ENCODE measurements at regions not wholly inside any gene's neighbourhood (a gene's known extent, or its start where the extent isn't known, plus 50 kb on each side); places are given as distances from the start of the nearest gene placed in this dataset.
"Not testable (repeated sequence)": the region's sequence is repeated elsewhere in the genome, so short reads cannot be mapped to it uniquely, and the experiment has no call there.

DNA sequence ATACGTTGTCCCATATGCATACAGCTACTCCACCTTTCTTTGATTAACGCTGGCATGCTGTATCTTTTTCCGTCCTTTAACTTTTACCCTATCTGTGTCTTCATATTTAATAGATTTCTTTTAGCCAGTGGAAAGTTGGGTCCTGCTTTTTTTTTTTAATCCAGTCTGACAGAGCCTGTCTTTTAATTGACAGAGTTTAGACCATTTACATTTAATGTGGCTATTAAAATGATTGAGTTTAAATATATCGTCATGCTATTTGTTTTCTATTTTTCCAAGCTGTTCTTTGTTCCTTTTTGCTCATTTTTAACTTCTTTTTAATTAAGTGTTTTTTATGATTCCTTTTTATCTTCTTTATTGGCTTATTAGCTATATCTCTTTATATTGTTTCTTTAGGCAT, 217.6 kb upstream of the NEBL start:
- H3K4me3 Mint-ChIP-seq (ENCODE audit: unreplicated experiment): no peak overlapping the region
- DNase-seq (ENCODE audit: low spot score): no peak
- H3K27ac Mint-ChIP-seq (ENCODE audit: unreplicated experiment): no peak overlapping the region
- TF ChIP-seq, protein P1, sequence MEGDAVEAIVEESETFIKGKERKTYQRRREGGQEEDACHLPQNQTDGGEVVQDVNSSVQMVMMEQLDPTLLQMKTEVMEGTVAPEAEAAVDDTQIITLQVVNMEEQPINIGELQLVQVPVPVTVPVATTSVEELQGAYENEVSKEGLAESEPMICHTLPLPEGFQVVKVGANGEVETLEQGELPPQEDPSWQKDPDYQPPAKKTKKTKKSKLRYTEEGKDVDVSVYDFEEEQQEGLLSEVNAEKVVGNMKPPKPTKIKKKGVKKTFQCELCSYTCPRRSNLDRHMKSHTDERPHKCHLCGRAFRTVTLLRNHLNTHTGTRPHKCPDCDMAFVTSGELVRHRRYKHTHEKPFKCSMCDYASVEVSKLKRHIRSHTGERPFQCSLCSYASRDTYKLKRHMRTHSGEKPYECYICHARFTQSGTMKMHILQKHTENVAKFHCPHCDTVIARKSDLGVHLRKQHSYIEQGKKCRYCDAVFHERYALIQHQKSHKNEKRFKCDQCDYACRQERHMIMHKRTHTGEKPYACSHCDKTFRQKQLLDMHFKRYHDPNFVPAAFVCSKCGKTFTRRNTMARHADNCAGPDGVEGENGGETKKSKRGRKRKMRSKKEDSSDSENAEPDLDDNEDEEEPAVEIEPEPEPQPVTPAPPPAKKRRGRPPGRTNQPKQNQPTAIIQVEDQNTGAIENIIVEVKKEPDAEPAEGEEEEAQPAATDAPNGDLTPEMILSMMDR (IDR thresholded peaks at IDR 0.05; ENCODE audit: unreplicated experiment): no peak
- H3K27me3 Mint-ChIP-seq (ENCODE audit: unreplicated experiment): no peaks in the 10 kb centered on the region
- H3K4me1 Mint-ChIP-seq (ENCODE audit: unreplicated experiment): no peaks in the 10 kb centered on the region
- H3K9me3 Mint-ChIP-seq (ENCODE audit: unreplicated experiment): no peaks in the 10 kb centered on the region
- H3K36me3 Mint-ChIP-seq (ENCODE audit: low read depth, unreplicated experiment): no peaks in the 10 kb centered on the region

DNA sequence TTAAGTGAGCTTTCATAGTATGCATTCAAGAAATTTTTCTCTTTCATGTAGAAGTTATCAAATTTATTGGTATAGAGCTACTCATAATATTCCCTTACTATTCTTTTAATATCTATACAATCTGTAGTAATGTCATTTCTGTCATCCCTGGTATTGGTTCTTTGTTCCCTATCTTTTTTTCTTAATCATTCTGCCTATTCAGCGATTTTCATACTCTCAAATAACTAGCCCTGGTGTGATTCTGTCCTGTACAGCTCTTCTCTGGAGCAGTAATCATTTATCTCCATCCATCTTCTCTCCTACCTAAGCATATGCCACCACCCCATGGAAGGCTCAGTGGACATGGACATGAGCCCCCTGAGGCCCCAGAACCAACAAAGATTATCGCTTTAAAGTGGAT, 213.2 kb upstream of the NEBL start:
- Mint-ChIP-seq H3K27ac (ENCODE audit: unreplicated experiment) (no peak overlapping the region), H3K4me3 (ENCODE audit: unreplicated experiment) (no peak overlapping the region), H3K27me3 (ENCODE audit: unreplicated experiment) (peaks cover 2% of the 10 kb centered on the region), H3K9me3 (ENCODE audit: unreplicated experiment) (no peaks in the 10 kb centered on the region), H3K4me1 (ENCODE audit: unreplicated experiment) (no peaks in the 10 kb centered on the region), H3K36me3 (ENCODE audit: low read depth, unreplicated experiment) (no peaks in the 10 kb centered on the region)
- DNase-seq (ENCODE audit: low spot score): no peak
- TF ChIP-seq, protein P1 (IDR thresholded peaks at IDR 0.05; ENCODE audit: unreplicated experiment): no peak

DNA sequence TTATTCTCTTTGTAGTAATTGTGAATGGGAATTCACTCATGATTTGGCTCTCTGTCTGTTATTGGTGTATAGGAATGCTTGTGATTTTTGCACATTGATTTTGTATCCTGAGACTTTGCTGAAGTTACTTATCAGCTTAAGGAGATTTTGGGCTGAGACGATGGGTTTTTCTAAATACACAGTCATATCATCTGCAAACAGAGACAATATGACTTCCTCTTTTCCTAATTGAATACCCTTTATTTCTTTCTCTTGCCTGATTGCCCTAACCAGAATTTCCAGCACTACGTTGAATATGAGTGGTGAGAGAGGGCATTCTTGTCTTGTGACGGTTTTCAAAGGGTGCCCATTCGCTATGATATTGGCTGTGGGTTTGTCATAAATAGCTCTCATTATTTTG, 209.8 kb upstream of the NEBL start:
- DNase-seq (ENCODE audit: low spot score); H3K27me3 Mint-ChIP-seq (ENCODE audit: unreplicated experiment); H3K4me1 Mint-ChIP-seq (ENCODE audit: unreplicated experiment); H3K36me3 Mint-ChIP-seq (ENCODE audit: low read depth, unreplicated experiment); H3K27ac Mint-ChIP-seq (ENCODE audit: unreplicated experiment); H3K9me3 Mint-ChIP-seq (ENCODE audit: unreplicated experiment); H3K4me3 Mint-ChIP-seq (ENCODE audit: unreplicated experiment): not testable (repeated sequence)

DNA sequence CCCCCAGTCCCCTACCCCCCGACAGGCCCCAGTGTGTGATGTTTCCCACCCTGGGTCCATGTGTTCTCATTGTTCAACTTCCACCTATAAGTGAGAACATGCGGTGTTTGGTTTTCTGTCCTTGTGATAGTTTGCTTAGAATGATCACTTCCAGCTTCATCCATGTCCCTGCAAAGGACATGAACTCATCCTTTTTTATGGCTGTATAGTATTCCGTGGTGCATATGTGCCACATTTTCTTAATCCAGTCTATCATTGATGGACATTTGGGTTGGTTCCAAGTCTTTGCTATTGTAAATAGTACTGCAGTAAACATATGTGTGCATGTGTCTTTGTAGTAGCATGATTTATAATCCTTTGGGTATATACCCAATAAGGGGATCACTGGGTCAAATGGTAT, 208.2 kb upstream of the NEBL start:
- H3K4me1 Mint-ChIP-seq (ENCODE audit: unreplicated experiment); H3K9me3 Mint-ChIP-seq (ENCODE audit: unreplicated experiment); H3K27ac Mint-ChIP-seq (ENCODE audit: unreplicated experiment); H3K27me3 Mint-ChIP-seq (ENCODE audit: unreplicated experiment); DNase-seq (ENCODE audit: low spot score); H3K4me3 Mint-ChIP-seq (ENCODE audit: unreplicated experiment); H3K36me3 Mint-ChIP-seq (ENCODE audit: low read depth, unreplicated experiment): not testable (repeated sequence)

DNA sequence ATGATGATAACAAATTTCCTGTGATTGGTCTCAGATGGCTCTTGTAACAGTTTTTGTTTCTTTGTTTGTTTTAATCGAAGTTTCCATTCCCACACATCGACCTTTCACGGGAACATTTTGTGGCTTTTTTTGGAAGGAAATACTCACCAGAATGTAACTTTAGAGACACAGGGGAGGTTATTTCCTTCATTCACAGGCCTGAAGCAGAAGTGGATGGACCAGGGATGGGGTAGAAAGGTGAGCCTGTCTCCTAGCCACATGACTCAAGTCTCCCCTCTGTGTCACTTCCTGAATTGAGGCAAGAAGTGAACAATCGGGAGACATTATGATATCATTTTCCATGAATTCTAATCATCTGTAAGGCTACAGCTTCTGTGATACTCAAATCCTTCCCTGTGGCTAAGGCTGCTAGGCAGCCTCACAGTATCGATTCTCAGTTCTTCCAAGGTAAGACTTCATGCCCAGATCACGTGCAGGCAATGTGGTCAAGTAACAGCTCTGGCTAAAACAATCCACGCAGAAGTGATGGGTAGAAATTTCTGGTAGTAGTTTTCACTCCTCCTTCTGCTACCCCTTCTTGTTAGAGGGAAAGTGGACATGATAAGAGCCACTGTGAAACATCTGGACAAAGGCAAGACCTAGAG, 203.9 kb upstream of the NEBL start:
- no peak overlapping the region for H3K4me3 Mint-ChIP-seq (ENCODE audit: unreplicated experiment)
- no peaks in the 10 kb centered on the region for H3K9me3 Mint-ChIP-seq (ENCODE audit: unreplicated experiment)
- TF ChIP-seq, protein P1 (IDR thresholded peaks at IDR 0.05; ENCODE audit: unreplicated experiment): no peak
- DNase-seq (ENCODE audit: low spot score): no peak
- H3K4me1 Mint-ChIP-seq (ENCODE audit: unreplicated experiment): no peaks in the 10 kb centered on the region
- H3K27ac Mint-ChIP-seq (ENCODE audit: unreplicated experiment): no peak overlapping the region
- H3K36me3 Mint-ChIP-seq (ENCODE audit: low read depth, unreplicated experiment): no peaks in the 10 kb centered on the region
- H3K27me3 Mint-ChIP-seq (ENCODE audit: unreplicated experiment): peaks cover 1% of the 10 kb centered on the region

DNA sequence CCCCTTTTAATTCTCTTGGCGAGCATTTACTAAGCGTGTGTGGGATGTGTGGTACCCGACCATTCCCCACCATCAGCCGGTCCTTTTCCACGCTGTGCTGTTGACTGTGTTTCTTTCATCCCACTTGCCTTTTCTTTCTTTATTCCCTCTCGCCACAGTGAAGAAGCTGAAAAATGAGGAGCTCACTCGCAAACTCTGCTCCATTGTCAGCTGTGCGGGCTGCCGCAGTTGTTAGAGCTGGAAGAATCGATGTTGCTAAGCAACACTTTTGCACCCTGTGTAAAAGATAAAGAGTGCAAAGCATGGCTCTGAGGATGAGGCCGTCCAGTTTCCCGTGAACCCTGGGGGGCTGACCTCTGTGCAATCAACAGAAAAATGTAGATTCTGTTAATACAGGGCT, 203.1 kb upstream of the NEBL start:
- no peak overlapping the region for H3K27ac Mint-ChIP-seq (ENCODE audit: unreplicated experiment)
- peaks cover 1% of the 10 kb centered on the region for H3K27me3 Mint-ChIP-seq (ENCODE audit: unreplicated experiment)
- no peaks in the 10 kb centered on the region for H3K4me1 Mint-ChIP-seq (ENCODE audit: unreplicated experiment)
- DNase-seq (ENCODE audit: low spot score): no peak
- no peaks in the 10 kb centered on the region for H3K9me3 Mint-ChIP-seq (ENCODE audit: unreplicated experiment)
- no peaks in the 10 kb centered on the region for H3K36me3 Mint-ChIP-seq (ENCODE audit: low read depth, unreplicated experiment)
- no peak overlapping the region for H3K4me3 Mint-ChIP-seq (ENCODE audit: unreplicated experiment)
- TF ChIP-seq, protein P1 (IDR thresholded peaks at IDR 0.05; ENCODE audit: unreplicated experiment): no peak
